ENCODE measurements at regions not wholly inside any gene's neighbourhood (a gene's known extent, or its start where the extent isn't known, plus 50 kb on each side); places are given as distances from the start of the nearest gene placed in this dataset.

GRCh38 chr15:62942428-62942827 lies 100.1 kb upstream of the TPM1 start:
- no peak for TF ChIP-seq Cebpa-rat (IDR thresholded peaks at IDR 0.05)
- Histone ChIP-seq H3K36me3 (no peaks in the 10 kb centered on the region), H3K27ac (no peak overlapping the region), H3K9ac (no peak overlapping the region), H3K4me2 (no peak overlapping the region), H3K4me1 (no peaks in the 10 kb centered on the region), H3K27me3 (no peaks in the 10 kb centered on the region), H4K20me1 (no peaks in the 10 kb centered on the region), H3K9me3 (no peaks in the 10 kb centered on the region), H3K4me3 (no peak overlapping the region)

DNA sequence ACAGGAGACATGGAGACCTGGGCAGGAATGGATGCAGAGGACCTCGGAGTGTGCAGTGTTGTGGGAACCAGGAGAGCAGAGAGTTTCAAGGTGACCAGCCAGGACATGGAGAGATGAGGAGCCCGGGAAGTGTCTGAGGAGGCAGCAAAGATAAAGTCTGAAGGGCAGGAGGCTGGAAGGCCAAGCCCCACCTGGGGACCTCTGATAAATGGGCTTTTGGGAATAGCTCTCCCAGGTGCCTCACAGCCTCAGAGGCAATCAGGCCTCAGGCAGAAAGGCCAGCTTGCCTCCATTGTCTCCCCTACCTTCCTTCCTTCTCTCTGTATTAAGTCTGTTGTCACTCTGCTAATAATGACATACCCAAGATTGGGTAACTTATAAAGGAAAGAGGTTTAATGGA lies 97.5 kb upstream of the TPM1 start:
- no peak overlapping the region for H3K4me2 ChIP-seq
- H4K20me1 ChIP-seq: no peaks in the 10 kb centered on the region
- no peaks in the 10 kb centered on the region for H3K27me3 ChIP-seq
- H3K4me3 ChIP-seq: no peak overlapping the region
- no peak overlapping the region for H3K9ac ChIP-seq
- H3K27ac ChIP-seq: no peak overlapping the region
- no peak for TF ChIP-seq Cebpa-rat (IDR thresholded peaks at IDR 0.05)
- H3K36me3 ChIP-seq: no peaks in the 10 kb centered on the region
- no peaks in the 10 kb centered on the region for H3K9me3 ChIP-seq
- no peaks in the 10 kb centered on the region for H3K4me1 ChIP-seq

- Histone ChIP-seq H3K36me3 (no peaks in the 10 kb centered on the region), H3K9ac (no peak overlapping the region), H3K27me3 (no peaks in the 10 kb centered on the region), H4K20me1 (no peaks in the 10 kb centered on the region), H3K27ac (no peak overlapping the region), H3K4me2 (no peak overlapping the region), H3K4me1 (no peaks in the 10 kb centered on the region), H3K4me3 (no peak overlapping the region), H3K9me3 (no peaks in the 10 kb centered on the region)
- no peak for TF ChIP-seq Cebpa-rat (IDR thresholded peaks at IDR 0.05)
These were observed 96.8 kb upstream of the TPM1 start for GRCh38 chr15:62945760-62946159.

GRCh38 chr15:62946940-62947339 lies 95.6 kb upstream of the TPM1 start:
- Histone ChIP-seq H3K36me3 (no peaks in the 10 kb centered on the region), H3K4me2 (no peak overlapping the region), H3K4me3 (no peak overlapping the region), H3K27me3 (no peaks in the 10 kb centered on the region), H3K9me3 (no peaks in the 10 kb centered on the region), H3K9ac (no peak overlapping the region), H3K27ac (no peak overlapping the region), H3K4me1 (no peaks in the 10 kb centered on the region), H4K20me1 (no peaks in the 10 kb centered on the region)
- TF ChIP-seq Cebpa-rat (IDR thresholded peaks at IDR 0.05): no peak

- no peak for TF ChIP-seq Cebpa-rat (IDR thresholded peaks at IDR 0.05)
- Histone ChIP-seq H3K4me1 (no peaks in the 10 kb centered on the region), H3K9ac (no peak overlapping the region), H4K20me1 (no peaks in the 10 kb centered on the region), H3K27ac (no peak overlapping the region), H3K36me3 (no peaks in the 10 kb centered on the region), H3K27me3 (no peaks in the 10 kb centered on the region), H3K4me2 (no peak overlapping the region), H3K9me3 (no peaks in the 10 kb centered on the region), H3K4me3 (no peak overlapping the region)
These were observed 92.0 kb upstream of the TPM1 start for GRCh38 chr15:62950462-62950931.

DNA sequence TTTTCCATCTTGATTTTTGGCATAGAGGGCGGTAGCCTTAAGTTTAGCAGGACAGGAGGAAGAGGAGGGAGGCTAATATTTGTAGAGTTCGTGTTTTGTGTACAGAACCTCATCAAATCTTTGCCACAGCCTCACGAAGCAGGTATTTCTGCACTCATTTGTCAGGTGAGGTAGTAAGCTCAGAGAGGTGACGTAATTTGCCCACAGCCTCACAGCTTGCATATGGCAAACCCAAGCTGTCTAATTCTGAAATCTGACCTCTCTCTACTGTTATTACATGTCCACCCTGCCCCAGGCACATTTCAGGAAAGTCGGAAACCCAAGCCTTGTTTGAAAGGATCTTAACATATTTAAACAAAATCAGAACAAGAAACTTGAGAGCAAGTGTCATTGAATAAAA lies 91.1 kb upstream of the TPM1 start:
- Histone ChIP-seq H3K9me3 (no peaks in the 10 kb centered on the region), H3K4me3 (no peak overlapping the region), H3K9ac (no peak overlapping the region), H3K27me3 (no peaks in the 10 kb centered on the region), H3K4me1 (peaks cover under 1% of the 10 kb centered on the region; the same call in 1 of the 2 replicates), H3K4me2 (no peak overlapping the region), H3K36me3 (no peaks in the 10 kb centered on the region), H3K27ac (no peak overlapping the region), H4K20me1 (no peaks in the 10 kb centered on the region)
- TF ChIP-seq Cebpa-rat (IDR thresholded peaks at IDR 0.05): no peak

GRCh38 chr15:62953021-62953420 lies 89.5 kb upstream of the TPM1 start:
- no peaks in the 10 kb centered on the region for H3K27me3 ChIP-seq
- no peak overlapping the region for H3K27ac ChIP-seq
- no peak for TF ChIP-seq Cebpa-rat (IDR thresholded peaks at IDR 0.05)

DNA sequence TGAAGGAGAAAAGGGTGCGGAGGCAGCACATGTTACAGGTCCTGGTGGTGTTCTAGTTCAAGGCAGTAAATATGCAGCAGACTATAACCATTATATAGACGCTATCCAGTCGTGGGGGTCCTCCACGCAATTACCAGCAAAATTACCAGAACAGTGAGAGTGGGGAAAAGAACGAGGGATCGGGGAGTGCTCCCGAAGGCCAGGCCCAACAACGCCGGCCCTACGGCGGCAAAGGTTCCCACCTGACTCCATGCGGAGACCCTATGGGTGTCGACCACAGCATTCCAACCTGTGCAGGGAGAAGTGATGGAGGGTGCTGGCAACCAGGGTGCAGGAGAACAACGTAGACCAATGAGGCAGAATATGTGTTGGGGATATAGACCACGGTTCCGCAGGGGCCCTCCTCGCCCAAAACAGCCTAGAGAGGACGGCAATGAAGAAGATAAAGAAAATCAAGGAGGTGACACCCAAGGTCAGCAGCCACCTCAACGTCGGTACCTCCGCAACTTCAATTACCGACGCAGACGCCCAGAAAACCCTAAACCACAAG lies 89.0 kb upstream of the TPM1 start:
- Histone ChIP-seq H3K27me3 (no peaks in the 10 kb centered on the region), H3K4me2 (no peak overlapping the region), H3K27ac (no peak overlapping the region), H3K9me3 (no peaks in the 10 kb centered on the region), H3K9ac (no peak overlapping the region), H3K4me1 (peaks cover 19% of the 10 kb centered on the region), H3K36me3 (no peaks in the 10 kb centered on the region), H4K20me1 (no peaks in the 10 kb centered on the region), H3K4me3 (no peak overlapping the region)
- TF ChIP-seq Cebpa-rat (IDR thresholded peaks at IDR 0.05): no peak

More at GRCh38 chr15:62953021-62953420, 89.5 kb upstream of the TPM1 start:
- Histone ChIP-seq H3K36me3 (no peaks in the 10 kb centered on the region), H3K9me3 (no peaks in the 10 kb centered on the region), H3K4me2 (no peak overlapping the region), H3K4me1 (peaks cover 16% of the 10 kb centered on the region), H3K9ac (no peak overlapping the region), H3K4me3 (no peak overlapping the region), H4K20me1 (no peaks in the 10 kb centered on the region)

DNA sequence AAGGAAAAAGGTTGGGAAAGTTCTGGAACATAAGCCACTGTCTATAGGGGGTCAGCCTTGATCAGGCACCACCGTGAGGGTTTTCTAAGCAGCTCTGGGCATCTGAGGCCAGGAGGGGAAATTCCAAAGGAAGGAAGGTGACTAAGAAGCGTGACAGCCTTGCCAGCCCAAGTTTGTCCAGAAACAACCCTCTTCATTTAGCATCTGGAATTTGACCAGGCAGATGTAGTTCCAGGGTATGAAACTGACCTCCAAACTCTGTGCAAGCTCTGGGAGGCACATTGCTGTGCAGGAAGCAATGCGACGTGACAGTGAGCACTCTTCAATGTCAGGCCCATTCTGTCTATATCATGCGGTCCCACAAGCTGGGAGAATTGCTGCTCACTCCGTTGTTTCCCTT lies 85.4 kb upstream of the TPM1 start:
- Histone ChIP-seq H3K4me3 (no peak overlapping the region), H3K27ac (no peak overlapping the region), H4K20me1 (no peaks in the 10 kb centered on the region), H3K36me3 (no peaks in the 10 kb centered on the region), H3K27me3 (no peaks in the 10 kb centered on the region), H3K9me3 (no peaks in the 10 kb centered on the region), H3K9ac (no peak overlapping the region), H3K4me2 (peak overlapping the region; percentile 53), H3K4me1 (peaks cover 19% of the 10 kb centered on the region)
- no peak for TF ChIP-seq Cebpa-rat (IDR thresholded peaks at IDR 0.05)

DNA sequence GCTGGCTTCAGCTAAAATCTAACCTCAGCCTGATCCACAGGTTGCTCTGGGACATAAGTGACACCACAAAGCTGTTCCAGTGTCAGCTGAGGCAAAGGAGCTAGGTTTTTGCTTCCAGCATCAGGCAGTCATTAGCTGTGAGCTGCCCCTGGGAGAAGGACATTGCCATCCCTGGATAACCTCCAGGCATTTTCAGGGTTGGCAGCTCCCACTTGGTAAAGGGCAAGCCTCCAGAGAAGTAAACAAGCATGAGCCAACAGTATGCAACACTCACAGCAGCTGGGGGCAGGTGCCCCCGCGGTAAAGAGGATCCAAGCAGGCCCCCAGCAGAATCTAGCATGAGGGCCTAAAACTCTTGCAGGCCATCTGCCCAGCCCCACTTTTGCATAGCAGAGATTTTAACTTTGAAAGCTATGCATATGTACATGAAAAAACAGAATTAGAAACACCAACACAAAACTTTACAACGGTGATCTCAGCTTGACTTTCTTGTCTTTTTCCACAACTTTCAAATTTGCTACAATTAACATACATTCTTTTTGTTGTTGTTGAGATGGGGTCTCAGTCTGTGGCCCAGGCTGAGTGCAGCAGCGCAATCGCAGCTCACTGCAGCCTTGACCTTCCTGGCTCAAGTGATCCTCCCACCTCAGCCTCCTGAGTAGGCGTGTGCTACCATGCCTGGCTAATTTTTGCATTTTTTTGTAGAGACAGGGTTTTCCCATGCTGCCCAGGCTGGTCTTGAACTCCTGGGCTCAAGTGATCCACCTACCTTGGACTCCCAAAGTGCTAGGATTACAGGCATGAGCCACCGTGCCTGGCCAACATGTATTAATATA lies 83.8 kb upstream of the TPM1 start:
- Histone ChIP-seq H3K27ac (no peak overlapping the region), H3K9ac (no peak overlapping the region), H3K4me1 (peaks cover 19% of the 10 kb centered on the region), H3K9me3 (no peaks in the 10 kb centered on the region), H3K4me3 (no peak overlapping the region), H4K20me1 (no peaks in the 10 kb centered on the region), H3K27me3 (no peaks in the 10 kb centered on the region), H3K36me3 (no peaks in the 10 kb centered on the region), H3K4me2 (no peak overlapping the region)
- no peak for TF ChIP-seq Cebpa-rat (IDR thresholded peaks at IDR 0.05)

Measured in BLaER1 (cell line).